D721Med (cell line): ENCODE measurements at regions not wholly inside any gene's neighbourhood (a gene's known extent, or its start where the extent isn't known, plus 50 kb on each side); places are given as distances from the start of the nearest gene placed in this dataset.

ENCODE experiments used
- DNase-seq: peaks from one replicate; pipeline ENCODE4 v3.0.0; 2011; ENCODE audit warnings: low spot score; ENCODE audit not compliant: insufficient read length
- FAIRE-seq: peaks from 2 replicates; lab custom pipeline; 2011; peaks lifted over from hg19 to GRCh38; lab: Jason Lieb, UNC
- TF ChIP-seq, protein P1 (sequence below): IDR thresholded peaks from 2 replicates; pipeline ENCODE4 v1.5.1; 2012; ENCODE audit warnings: mild to moderate bottlenecking, control low read depth; ENCODE audit not compliant: insufficient read depth; ENCODE audit errors: missing control alignments

GRCh38 chr12:114774699-114775098 is 90.7 kb upstream of the TBX3 start:
- FAIRE-seq: no peak
- TF ChIP-seq, protein P1, sequence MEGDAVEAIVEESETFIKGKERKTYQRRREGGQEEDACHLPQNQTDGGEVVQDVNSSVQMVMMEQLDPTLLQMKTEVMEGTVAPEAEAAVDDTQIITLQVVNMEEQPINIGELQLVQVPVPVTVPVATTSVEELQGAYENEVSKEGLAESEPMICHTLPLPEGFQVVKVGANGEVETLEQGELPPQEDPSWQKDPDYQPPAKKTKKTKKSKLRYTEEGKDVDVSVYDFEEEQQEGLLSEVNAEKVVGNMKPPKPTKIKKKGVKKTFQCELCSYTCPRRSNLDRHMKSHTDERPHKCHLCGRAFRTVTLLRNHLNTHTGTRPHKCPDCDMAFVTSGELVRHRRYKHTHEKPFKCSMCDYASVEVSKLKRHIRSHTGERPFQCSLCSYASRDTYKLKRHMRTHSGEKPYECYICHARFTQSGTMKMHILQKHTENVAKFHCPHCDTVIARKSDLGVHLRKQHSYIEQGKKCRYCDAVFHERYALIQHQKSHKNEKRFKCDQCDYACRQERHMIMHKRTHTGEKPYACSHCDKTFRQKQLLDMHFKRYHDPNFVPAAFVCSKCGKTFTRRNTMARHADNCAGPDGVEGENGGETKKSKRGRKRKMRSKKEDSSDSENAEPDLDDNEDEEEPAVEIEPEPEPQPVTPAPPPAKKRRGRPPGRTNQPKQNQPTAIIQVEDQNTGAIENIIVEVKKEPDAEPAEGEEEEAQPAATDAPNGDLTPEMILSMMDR: no peak
- DNase-seq: no peak

DNA sequence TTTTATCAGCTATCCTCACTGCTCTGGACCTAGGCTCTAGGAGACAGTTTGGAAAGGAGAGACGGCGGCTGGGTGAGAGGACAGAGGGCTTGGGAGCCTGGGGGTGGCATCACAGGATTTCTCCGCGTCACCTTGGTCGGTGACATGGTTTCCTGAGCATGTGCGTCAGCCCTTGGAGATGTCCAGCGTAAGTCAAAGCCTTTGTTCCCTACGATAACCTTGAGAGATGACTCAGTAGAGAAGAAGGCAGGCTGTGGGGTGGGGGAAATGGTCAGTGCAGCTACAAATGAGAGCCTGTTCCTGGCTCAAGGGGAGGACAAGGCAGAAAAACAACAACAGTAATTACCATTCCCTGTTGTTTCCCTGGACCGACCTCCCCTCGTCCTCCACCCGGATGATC is 90.2 kb upstream of the TBX3 start:
- FAIRE-seq (no peak), DNase-seq (no peak)
- TF ChIP-seq, protein P1: no peak

- DNase-seq: no peak
Measured at GRCh38 chr12:114770323-114770722, 86.3 kb upstream of the TBX3 start.

GRCh38 chr12:114769634-114770033 is 85.7 kb upstream of the TBX3 start:
- TF ChIP-seq, protein P1: no peak
- DNase-seq (no peak), FAIRE-seq (no peak)

More at GRCh38 chr12:114770323-114770722, 86.3 kb upstream of the TBX3 start:
- no peak for FAIRE-seq
- TF ChIP-seq, protein P1: no peak

- TF ChIP-seq, protein P1: no peak
- FAIRE-seq: no peak
- no peak for DNase-seq
Measured at GRCh38 chr12:114767906-114768722, 84.1 kb upstream of the TBX3 start.

DNA sequence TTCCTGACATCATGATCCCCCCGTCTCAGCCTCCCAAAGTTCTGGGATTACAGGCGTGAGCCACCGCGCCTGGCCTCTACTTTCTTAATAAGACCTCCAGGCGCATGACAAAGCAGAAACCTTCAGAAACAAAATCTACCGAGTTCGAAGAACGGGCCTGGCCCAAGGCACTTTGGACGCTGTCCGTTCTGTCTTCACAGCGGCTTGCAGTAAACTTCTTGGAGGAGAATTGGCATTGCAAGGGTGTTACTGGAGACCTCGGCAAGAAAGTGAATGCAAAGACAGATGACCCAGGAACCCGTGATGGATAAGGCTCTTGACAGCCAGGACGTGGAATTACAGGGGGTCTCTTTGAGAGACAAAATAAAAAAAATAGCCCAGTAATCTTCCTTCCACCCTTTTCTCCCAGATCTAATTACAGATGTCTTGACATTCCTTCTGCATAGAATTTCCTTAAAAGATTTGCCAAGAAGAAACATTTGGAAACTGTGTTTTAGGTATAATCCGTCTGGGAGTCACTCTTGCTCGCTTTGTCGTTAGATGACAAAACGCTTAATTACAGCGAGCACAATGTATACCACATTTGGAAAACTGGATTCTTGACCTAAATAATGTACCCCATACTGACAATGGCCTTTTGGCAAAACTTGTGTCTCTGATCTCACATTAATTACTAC is 83.2 kb upstream of the TBX3 start:
- FAIRE-seq: no peak
- DNase-seq: no peak
- TF ChIP-seq, protein P1: no peak
